A673 (cell line): ENCODE measurements at regions not wholly inside any gene's neighbourhood (a gene's known extent, or its start where the extent isn't known, plus 50 kb on each side); places are given as distances from the start of the nearest gene placed in this dataset.

Experiments used
- EZH2 ChIP-seq: fragments of 200-600 bp; sonication (generic); IDR thresholded peaks from 2 replicates; pipeline ENCODE4 v1.6.1; 2017; ENCODE audit warnings: borderline replicate concordance, low read depth, mild to moderate bottlenecking, mixed read lengths, antibody characterized with exemption, low read length; ENCODE audit not compliant: poor library complexity, severe bottlenecking
- TF ChIP-seq, protein P1 (sequence below): fragments of 300-800, 200-600 bp; sonication (generic); conservative IDR thresholded peaks from 2 replicates; pipeline ENCODE4 v1.5.1; 2017; ENCODE audit warnings: low read depth, mild to moderate bottlenecking, antibody characterized with exemption, low read length, moderate library complexity, mixed read lengths

GRCh38 chr2:12211326-12212175 lies 465.1 kb downstream of the LPIN1 start:
- TF ChIP-seq, protein P1, sequence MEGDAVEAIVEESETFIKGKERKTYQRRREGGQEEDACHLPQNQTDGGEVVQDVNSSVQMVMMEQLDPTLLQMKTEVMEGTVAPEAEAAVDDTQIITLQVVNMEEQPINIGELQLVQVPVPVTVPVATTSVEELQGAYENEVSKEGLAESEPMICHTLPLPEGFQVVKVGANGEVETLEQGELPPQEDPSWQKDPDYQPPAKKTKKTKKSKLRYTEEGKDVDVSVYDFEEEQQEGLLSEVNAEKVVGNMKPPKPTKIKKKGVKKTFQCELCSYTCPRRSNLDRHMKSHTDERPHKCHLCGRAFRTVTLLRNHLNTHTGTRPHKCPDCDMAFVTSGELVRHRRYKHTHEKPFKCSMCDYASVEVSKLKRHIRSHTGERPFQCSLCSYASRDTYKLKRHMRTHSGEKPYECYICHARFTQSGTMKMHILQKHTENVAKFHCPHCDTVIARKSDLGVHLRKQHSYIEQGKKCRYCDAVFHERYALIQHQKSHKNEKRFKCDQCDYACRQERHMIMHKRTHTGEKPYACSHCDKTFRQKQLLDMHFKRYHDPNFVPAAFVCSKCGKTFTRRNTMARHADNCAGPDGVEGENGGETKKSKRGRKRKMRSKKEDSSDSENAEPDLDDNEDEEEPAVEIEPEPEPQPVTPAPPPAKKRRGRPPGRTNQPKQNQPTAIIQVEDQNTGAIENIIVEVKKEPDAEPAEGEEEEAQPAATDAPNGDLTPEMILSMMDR = no peak
- no peak for TF ChIP-seq EZH2
